Neural cell (in vitro differentiated cells): ENCODE measurements at regions not wholly inside any gene's neighbourhood (a gene's known extent, or its start where the extent isn't known, plus 50 kb on each side); places are given as distances from the start of the nearest gene placed in this dataset.
A peak's percentile ranks its signal among the peaks of the same experiment; 100 is the strongest.

Experiments
- H2AFZ ChIP-seq: fragments of 200-600, 300-800 bp; sonication (generic), shearing (Covaris generic); 2 replicates; pipeline ENCODE4 v1.6.0; 2014; ENCODE audit warnings: low read depth, mild to moderate bottlenecking, antibody characterized with exemption, low read length, moderate library complexity
- H3F3A ChIP-seq: fragments of 200-600 bp; shearing (Covaris generic); 2 replicates; pipeline ENCODE4 v1.6.1; 2016; ENCODE audit warnings: mild to moderate bottlenecking, moderate library complexity, mixed read lengths, antibody characterized with exemption, low read length; ENCODE audit not compliant: insufficient read depth, poor library complexity, severe bottlenecking
- H3K27ac ChIP-seq: fragments of 200-600, 300-800 bp; sonication (generic), shearing (Covaris generic); 2 replicates; pipeline ENCODE4 v1.5.1; 2014; ENCODE audit warnings: mild to moderate bottlenecking, low read length, moderate library complexity
- H3K27me3 ChIP-seq: fragments of 300-800, 200-600 bp; sonication (generic), shearing (Covaris generic); 2 replicates; pipeline ENCODE4 v1.6.0; 2014; ENCODE audit warnings: mild to moderate bottlenecking, low read depth, low read length, moderate library complexity; ENCODE audit not compliant: insufficient read depth
- H3K36me3 ChIP-seq: fragments of 300-800, 200-600 bp; sonication (generic), shearing (Covaris generic); 2 replicates; pipeline ENCODE4 v1.5.1; 2014; ENCODE audit warnings: mild to moderate bottlenecking, antibody characterized with exemption, low read length, moderate library complexity; ENCODE audit not compliant: insufficient read depth
- H3K4me2 ChIP-seq: fragments of 300-800, 200-600 bp; sonication (generic), shearing (Covaris generic); 2 replicates; pipeline ENCODE4 v1.6.0; 2014; ENCODE audit warnings: mild to moderate bottlenecking, low read length
- H3K4me3 ChIP-seq: fragments of 300-800, 200-600 bp; sonication (generic), shearing (Covaris generic); 2 replicates; pipeline ENCODE4 v1.5.1; 2014; ENCODE audit warnings: mild to moderate bottlenecking, low read length, moderate library complexity
- H3K79me2 ChIP-seq: fragments of 200-600 bp; shearing (Covaris generic); replicated peaks from 2 replicates; pipeline ENCODE4 v1.6.0; 2014; ENCODE audit warnings: mild to moderate bottlenecking, low read length, moderate library complexity; ENCODE audit not compliant: insufficient read depth
- H3K9ac ChIP-seq: fragments of 300-800, 200-600 bp; sonication (generic), shearing (Covaris generic); 2 replicates; pipeline ENCODE4 v1.6.1; 2016; ENCODE audit warnings: mild to moderate bottlenecking, low read length, mixed read lengths
- H3K9me2 ChIP-seq: fragments of 200-600 bp; shearing (Covaris generic); 2 replicates; pipeline ENCODE4 v1.6.1; 2016; ENCODE audit warnings: mild to moderate bottlenecking, low read length, mixed read lengths; ENCODE audit not compliant: insufficient read depth
- H3K9me3 ChIP-seq: fragments of 200-600, 300-800 bp; sonication (generic), shearing (Covaris generic); 2 replicates; pipeline ENCODE4 v1.6.1; 2016; ENCODE audit warnings: mild to moderate bottlenecking, mixed run types, low read length, moderate library complexity, mixed read lengths
- H4K20me1 ChIP-seq: fragments of 200-600 bp; shearing (Covaris generic); 2 replicates; pipeline ENCODE4 v1.6.1; 2016; ENCODE audit warnings: mild to moderate bottlenecking, mixed run types; ENCODE audit not compliant: insufficient read depth
- CTCF ChIP-seq: fragments of 450-650 bp; IDR thresholded peaks from 2 replicates; pipeline ENCODE4 v1.5.1; 2014; ENCODE audit warnings: antibody characterized with exemption, mild to moderate bottlenecking, moderate library complexity; ENCODE audit not compliant: poor library complexity, severe bottlenecking
- EP300 ChIP-seq: fragments of 450-650 bp; conservative IDR thresholded peaks from 2 replicates; pipeline ENCODE4 v1.6.1; 2014; ENCODE audit warnings: antibody characterized with exemption, mild to moderate bottlenecking, moderate library complexity; ENCODE audit not compliant: poor library complexity, severe bottlenecking
- EZH2 ChIP-seq: fragments of 200-600, 300-800 bp; shearing (Covaris generic), sonication (generic); IDR thresholded peaks from 2 replicates; pipeline ENCODE4 v1.6.1; 2014; ENCODE audit warnings: antibody characterized with exemption, low read length, borderline replicate concordance, mild to moderate bottlenecking; ENCODE audit not compliant: insufficient read depth, poor library complexity, severe bottlenecking
- MXI1 ChIP-seq: fragments of 450-650 bp; conservative IDR thresholded peaks from 2 replicates; pipeline ENCODE4 v1.6.1; 2014; ENCODE audit warnings: antibody characterized with exemption, mild to moderate bottlenecking; ENCODE audit not compliant: poor library complexity, severe bottlenecking
- POLR2AphosphoS5 ChIP-seq: IDR thresholded peaks from 2 replicates; pipeline ENCODE4 v1.6.1; 2012
- RAD21 ChIP-seq: fragments of 450-650 bp; conservative IDR thresholded peaks from 2 replicates; pipeline ENCODE4 v1.6.1; 2014; ENCODE audit warnings: antibody characterized with exemption, mild to moderate bottlenecking, moderate library complexity
- REST ChIP-seq: IDR thresholded peaks from 2 replicates; pipeline ENCODE4 v1.6.1; 2012; ENCODE audit warnings: borderline replicate concordance
- SMC3 ChIP-seq: fragments of 450-650 bp; conservative IDR thresholded peaks from 2 replicates; pipeline ENCODE4 v1.6.1; 2014; ENCODE audit warnings: antibody characterized with exemption, mild to moderate bottlenecking, moderate library complexity; ENCODE audit not compliant: poor library complexity
- TAF1 ChIP-seq: IDR thresholded peaks from 2 replicates; pipeline ENCODE4 v1.6.1; 2012; ENCODE audit warnings: low read depth

- no peak overlapping the region for H3K4me2 ChIP-seq
- no peaks in the 10 kb centered on the region for H4K20me1 ChIP-seq
- no peaks in the 10 kb centered on the region for H3K36me3 ChIP-seq
- no peaks in the 10 kb centered on the region for H3K27me3 ChIP-seq
- H3F3A ChIP-seq, result no peaks in the 10 kb centered on the region
- no peak overlapping the region for H3K4me3 ChIP-seq
- no peak overlapping the region for H3K27ac ChIP-seq
- H3K9me3 ChIP-seq, result no peaks in the 10 kb centered on the region
- TF ChIP-seq CTCF (no peak), RAD21 (no peak)
- H3K9ac ChIP-seq, result no peak overlapping the region
- H3K9me2 ChIP-seq, result no peaks in the 10 kb centered on the region
- H2AFZ ChIP-seq, result no peak overlapping the region
- no peaks in the 10 kb centered on the region for H3K79me2 ChIP-seq
Observed at GRCh38 chrX:124435616-124436015, 89.3 kb downstream of the SH2D1A start.

GRCh38 chrX:124440695-124441094 lies 94.3 kb downstream of the SH2D1A start:
- Histone ChIP-seq H3K4me2 (no peak overlapping the region), H3K27ac (no peak overlapping the region), H3K9me3 (no peaks in the 10 kb centered on the region), H3K4me3 (no peak overlapping the region), H3K36me3 (no peaks in the 10 kb centered on the region), H3K27me3 (no peaks in the 10 kb centered on the region), H3K9ac (no peak overlapping the region), H4K20me1 (no peaks in the 10 kb centered on the region), H2AFZ (no peak overlapping the region), H3K9me2 (no peaks in the 10 kb centered on the region), H3K79me2 (no peaks in the 10 kb centered on the region), H3F3A (no peaks in the 10 kb centered on the region)
- TF ChIP-seq REST (no peak), POLR2AphosphoS5 (peak; percentile 82), RAD21 (no peak), SMC3 (no peak), EP300 (peak; percentile 87), EZH2 (no peak)

- Histone ChIP-seq H3K9me2 (no peaks in the 10 kb centered on the region), H3K9me3 (no peaks in the 10 kb centered on the region), H3K9ac (no peak overlapping the region), H4K20me1 (no peaks in the 10 kb centered on the region), H2AFZ (no peak overlapping the region), H3K4me2 (no peak overlapping the region), H3K4me3 (no peak overlapping the region), H3K36me3 (no peaks in the 10 kb centered on the region), H3K27me3 (no peaks in the 10 kb centered on the region), H3K27ac (no peak overlapping the region), H3F3A (no peaks in the 10 kb centered on the region), H3K79me2 (no peaks in the 10 kb centered on the region)
- TF ChIP-seq SMC3 (no peak), TAF1 (no peak), REST (no peak), CTCF (no peak), MXI1 (no peak), POLR2AphosphoS5 (no peak), RAD21 (no peak)
Observed at GRCh38 chrX:124441971-124442590, 95.7 kb downstream of the SH2D1A start.
